ENCODE measurements at regions not wholly inside any gene's neighbourhood (a gene's known extent, or its start where the extent isn't known, plus 50 kb on each side); places are given as distances from the start of the nearest gene placed in this dataset.

DNA sequence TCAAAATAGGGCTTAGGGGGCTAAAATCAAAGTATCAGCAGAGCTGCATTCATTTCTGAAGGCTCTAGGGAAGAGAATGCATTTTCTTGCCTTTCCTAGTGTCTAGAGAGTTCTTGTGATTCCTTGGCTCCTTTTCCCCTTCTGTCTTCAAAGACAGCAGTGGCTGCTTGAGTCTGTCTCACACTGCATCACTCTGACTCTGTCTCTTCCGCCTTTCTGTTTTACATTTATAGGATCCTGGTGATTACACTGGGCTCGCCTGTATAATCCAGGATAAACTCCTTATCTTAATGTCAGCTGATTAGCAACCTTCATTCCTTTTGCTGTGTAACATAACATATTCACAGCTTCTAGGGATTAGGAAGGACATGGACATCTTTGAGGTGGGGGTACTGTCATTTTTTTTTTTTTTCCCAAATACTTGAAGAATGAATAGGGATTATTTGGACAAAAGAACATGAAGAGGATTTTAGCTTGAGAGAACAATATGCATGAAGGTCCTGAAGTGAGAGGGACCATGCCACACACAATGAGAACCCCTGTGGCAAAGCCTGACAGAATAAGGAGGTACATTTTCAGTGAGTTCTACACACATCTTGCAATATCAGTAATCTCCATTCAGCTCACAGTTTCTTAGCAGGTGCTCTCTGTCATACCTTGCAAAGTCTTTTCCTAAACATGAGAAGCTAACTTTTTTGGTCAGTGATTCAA, 267.6 kb downstream of the FAM170A start:
- no peak overlapping the region for H3K27ac ChIP-seq
- TF ChIP-seq, protein P1, sequence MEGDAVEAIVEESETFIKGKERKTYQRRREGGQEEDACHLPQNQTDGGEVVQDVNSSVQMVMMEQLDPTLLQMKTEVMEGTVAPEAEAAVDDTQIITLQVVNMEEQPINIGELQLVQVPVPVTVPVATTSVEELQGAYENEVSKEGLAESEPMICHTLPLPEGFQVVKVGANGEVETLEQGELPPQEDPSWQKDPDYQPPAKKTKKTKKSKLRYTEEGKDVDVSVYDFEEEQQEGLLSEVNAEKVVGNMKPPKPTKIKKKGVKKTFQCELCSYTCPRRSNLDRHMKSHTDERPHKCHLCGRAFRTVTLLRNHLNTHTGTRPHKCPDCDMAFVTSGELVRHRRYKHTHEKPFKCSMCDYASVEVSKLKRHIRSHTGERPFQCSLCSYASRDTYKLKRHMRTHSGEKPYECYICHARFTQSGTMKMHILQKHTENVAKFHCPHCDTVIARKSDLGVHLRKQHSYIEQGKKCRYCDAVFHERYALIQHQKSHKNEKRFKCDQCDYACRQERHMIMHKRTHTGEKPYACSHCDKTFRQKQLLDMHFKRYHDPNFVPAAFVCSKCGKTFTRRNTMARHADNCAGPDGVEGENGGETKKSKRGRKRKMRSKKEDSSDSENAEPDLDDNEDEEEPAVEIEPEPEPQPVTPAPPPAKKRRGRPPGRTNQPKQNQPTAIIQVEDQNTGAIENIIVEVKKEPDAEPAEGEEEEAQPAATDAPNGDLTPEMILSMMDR (conservative IDR thresholded peaks at IDR 0.05), result no peak
- no peak for TF ChIP-seq ZFX (IDR thresholded peaks at IDR 0.05)

DNA sequence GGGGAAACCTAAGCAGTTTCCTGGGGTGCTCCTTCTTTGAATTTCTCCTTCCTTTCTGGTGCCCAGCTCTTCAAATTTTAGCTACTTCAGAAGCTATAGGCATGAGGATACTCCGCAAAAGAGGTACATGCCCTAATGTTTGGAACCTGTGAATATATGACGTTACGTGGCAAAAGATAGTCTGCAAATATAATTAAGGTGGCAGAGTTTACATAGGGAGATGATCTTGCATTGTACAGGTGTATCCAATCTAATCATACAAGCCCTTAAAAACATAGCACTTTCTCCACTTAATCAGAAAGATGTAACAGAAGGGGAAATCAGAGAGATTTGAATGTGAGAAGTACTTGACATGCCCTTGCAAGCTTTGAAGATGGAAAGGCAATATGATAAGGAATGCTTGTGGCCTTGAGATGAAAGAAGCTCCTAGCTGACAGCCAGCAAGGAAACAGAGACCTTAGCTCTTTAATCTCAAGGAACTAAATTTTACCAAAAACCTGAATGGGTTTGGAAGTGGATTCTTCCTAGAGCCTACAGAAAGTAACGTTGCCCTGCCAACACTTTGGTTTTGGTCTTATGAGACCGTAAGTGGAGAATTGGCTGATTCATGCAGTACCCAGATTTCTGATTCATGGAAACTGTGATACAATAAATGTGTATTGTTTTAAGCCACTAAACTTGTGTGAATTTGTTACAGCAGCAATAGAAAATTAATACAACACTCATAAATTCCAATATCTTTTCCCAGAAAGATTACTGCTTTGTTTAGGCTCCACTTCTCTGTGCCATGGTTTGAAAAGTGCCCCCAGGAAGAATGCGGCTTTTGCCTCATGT, 268.4 kb downstream of the FAM170A start:
- TF ChIP-seq, protein P1 (conservative IDR thresholded peaks at IDR 0.05), result no peak
- no peak for TF ChIP-seq ZFX (IDR thresholded peaks at IDR 0.05)
- no peak overlapping the region for H3K27ac ChIP-seq

DNA sequence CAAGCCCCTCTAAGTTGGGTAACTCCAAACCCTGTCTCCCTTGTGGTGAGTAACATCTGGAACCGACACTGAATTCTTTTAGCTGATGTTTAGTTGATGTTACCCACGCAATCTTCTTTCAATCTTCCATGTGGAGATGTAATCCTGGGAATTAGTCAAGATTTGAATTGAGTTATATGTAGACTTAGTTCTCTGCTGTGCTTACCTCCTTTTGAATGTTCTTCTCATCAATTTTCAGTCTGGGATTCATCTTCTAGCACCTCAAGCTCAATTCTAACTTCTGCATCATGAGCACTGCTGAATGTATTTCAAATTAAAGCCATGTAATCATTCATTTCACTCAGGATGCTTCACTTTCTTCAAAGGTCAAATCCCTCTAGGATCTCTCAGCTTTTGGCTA, 270.6 kb downstream of the FAM170A start:
- TF ChIP-seq, protein P1 (conservative IDR thresholded peaks at IDR 0.05), result no peak
- no peak for TF ChIP-seq ZFX (IDR thresholded peaks at IDR 0.05)
- no peak overlapping the region for H3K27ac ChIP-seq

DNA sequence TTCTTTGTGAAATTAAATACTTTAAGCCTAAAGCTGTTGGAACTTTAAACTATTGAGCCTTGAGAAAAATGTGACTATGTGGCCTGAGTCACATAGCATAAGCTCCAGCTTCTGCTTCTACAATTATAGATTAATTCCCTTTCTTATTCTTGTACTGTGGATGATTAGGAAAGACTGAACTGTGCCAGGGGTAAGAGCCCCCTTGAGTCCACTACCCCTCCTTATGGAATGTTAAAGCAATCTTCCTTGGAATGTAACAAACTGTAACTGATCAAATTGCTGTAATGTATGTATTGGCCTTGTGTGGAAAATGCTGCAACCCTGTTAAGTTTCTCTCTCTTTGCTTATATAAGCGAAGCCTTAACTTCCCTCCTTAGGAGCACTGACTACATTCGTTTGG, 273.2 kb downstream of the FAM170A start:
- H3K27ac ChIP-seq, result no peak overlapping the region
- no peak for TF ChIP-seq ZFX (IDR thresholded peaks at IDR 0.05)
- TF ChIP-seq, protein P1 (conservative IDR thresholded peaks at IDR 0.05), result no peak

DNA sequence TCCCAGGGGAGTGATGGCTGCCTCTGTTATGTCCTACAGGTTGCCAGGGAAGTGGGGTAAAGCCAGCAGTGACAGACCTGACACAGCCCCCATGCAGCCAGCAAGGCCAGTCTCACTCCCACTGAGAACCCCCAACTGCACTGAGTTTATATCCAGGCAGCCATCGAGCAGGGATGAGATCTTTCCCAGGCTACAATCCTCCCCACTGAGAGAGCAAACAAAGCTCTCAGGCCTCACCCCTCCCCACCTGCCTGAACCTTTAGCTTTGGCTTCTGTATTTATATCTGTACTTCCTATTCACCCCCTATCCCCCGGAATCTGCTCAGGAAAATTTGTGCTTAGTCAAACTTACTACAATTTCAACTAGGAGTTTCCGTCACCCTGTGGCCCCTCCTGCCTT, 284.1 kb downstream of the FAM170A start:
- no peak overlapping the region for H3K27ac ChIP-seq
- TF ChIP-seq ZFX (IDR thresholded peaks at IDR 0.05), result no peak
- TF ChIP-seq, protein P1 (conservative IDR thresholded peaks at IDR 0.05), result no peak

DNA sequence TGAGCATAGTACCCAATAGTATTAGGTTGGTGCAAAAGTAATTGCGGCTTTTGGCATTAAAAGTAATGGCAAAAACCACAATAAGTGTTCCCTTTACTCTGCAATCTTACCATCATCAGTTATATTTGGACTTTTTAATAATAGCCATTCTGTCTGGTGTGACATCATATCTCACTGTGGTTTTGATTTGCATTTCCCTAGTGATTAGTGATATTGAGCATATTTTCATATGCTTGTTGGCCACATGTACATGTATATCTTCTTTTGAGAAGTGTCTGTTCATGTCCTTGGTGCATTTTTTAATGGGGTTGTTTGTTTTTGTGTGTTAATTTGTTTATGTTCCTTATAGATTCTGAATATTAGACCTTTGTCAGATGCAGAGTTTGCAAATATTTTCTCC, 289.9 kb downstream of the FAM170A start:
- no peak overlapping the region for H3K27ac ChIP-seq
- no peak for TF ChIP-seq ZFX (IDR thresholded peaks at IDR 0.05)
- TF ChIP-seq, protein P1 (conservative IDR thresholded peaks at IDR 0.05), result no peak

DNA sequence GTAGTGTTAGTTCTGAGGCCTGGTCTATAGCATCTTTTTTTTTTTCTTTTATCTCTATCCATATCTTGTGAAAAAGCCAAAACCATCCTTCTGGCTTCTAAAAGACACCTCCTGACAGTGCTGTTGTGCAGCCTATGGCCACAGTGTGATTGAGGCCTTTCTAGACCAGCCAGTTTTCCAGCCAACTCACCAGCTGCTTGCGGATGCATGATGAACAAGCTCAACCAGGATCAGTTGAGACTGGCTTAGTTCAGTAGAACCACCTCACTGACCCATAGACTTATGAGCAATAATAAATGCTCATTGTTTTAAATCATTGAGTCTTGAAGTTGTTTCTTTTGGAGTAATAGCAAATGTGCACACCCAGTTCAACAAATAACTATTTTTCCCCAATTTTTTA, 296.9 kb downstream of the FAM170A start:
- H3K27ac ChIP-seq, result no peak overlapping the region
- TF ChIP-seq ZFX (IDR thresholded peaks at IDR 0.05), result no peak
- TF ChIP-seq, protein P1 (conservative IDR thresholded peaks at IDR 0.05), result no peak

Measured in C4-2B (cell line).